Smooth muscle cell (in vitro differentiated cells): ENCODE measurements at regions not wholly inside any gene's neighbourhood (a gene's known extent, or its start where the extent isn't known, plus 50 kb on each side); places are given as distances from the start of the nearest gene placed in this dataset.

Source experiments
- DNase-seq: peaks from one replicate; lab custom pipeline; 2025; ENCODE audit not compliant: unreplicated experiment; lab: John Stamatoyannopoulos, UW
- H2AFZ ChIP-seq: fragments of 200-600 bp; sonication (generic); 2 replicates; pipeline ENCODE4 v1.6.0; 2016; ENCODE audit warnings: antibody characterized with exemption, low read depth, mild to moderate bottlenecking
- H3F3A ChIP-seq: fragments of 200-600 bp; sonication (generic); 2 replicates; pipeline ENCODE4 v1.6.0; 2017; ENCODE audit warnings: antibody characterized with exemption, low read depth
- H3K27ac ChIP-seq: fragments of 200-600 bp; sonication (generic); 2 replicates; pipeline ENCODE4 v1.5.1; 2016; ENCODE audit warnings: low read depth, mild to moderate bottlenecking
- H3K27me3 ChIP-seq: fragments of 200-600 bp; sonication (generic); 2 replicates; pipeline ENCODE4 v1.6.1; 2016; ENCODE audit warnings: low read depth, mild to moderate bottlenecking
- H3K36me3 ChIP-seq: fragments of 200-600 bp; sonication (generic); 2 replicates; pipeline ENCODE4 v1.5.1; 2016; ENCODE audit warnings: low read depth
- H3K4me1 ChIP-seq: fragments of 200-600 bp; sonication (generic); 2 replicates; pipeline ENCODE4 v1.5.1; 2016; ENCODE audit warnings: low read depth
- H3K4me2 ChIP-seq: fragments of 200-600 bp; sonication (generic); 2 replicates; pipeline ENCODE4 v1.6.0; 2016; ENCODE audit warnings: mild to moderate bottlenecking
- H3K4me3 ChIP-seq: fragments of 200-600 bp; sonication (generic); 2 replicates; pipeline ENCODE4 v1.5.1; 2016; ENCODE audit warnings: mild to moderate bottlenecking
- H3K79me2 ChIP-seq: fragments of 200-600 bp; sonication (generic); 2 replicates; pipeline ENCODE4 v1.6.0; 2016; ENCODE audit warnings: low read depth, mild to moderate bottlenecking
- H3K9ac ChIP-seq: fragments of 200-600 bp; sonication (generic); 2 replicates; pipeline ENCODE4 v1.6.0; 2016; ENCODE audit warnings: low read depth
- H3K9me3 ChIP-seq: fragments of 200-600 bp; sonication (generic); replicated peaks from 2 replicates; pipeline ENCODE4 v1.5.1; 2016; ENCODE audit warnings: low read depth
- H4K20me1 ChIP-seq: fragments of 200-600 bp; sonication (generic); 2 replicates; pipeline ENCODE4 v1.6.0; 2016; ENCODE audit warnings: low read depth
- CTCF ChIP-seq: fragments of 200-600 bp; sonication (generic); IDR thresholded peaks from 2 replicates; pipeline ENCODE4 v1.5.1; 2017; ENCODE audit warnings: borderline replicate concordance, mild to moderate bottlenecking, antibody characterized with exemption; ENCODE audit not compliant: insufficient read depth, poor library complexity, severe bottlenecking
- WGBS: methylation state at CpG from one replicate; pipeline ENCODE4 v1.1.7; 2016; ENCODE audit warnings: low lambda C conversion rate; 5-methylcytosine and 5-hydroxymethylcytosine counted together

- Histone ChIP-seq H3K4me2 (no peak overlapping the region), H4K20me1 (no peaks in the 10 kb centered on the region), H3F3A (no peaks in the 10 kb centered on the region), H3K4me1 (no peaks in the 10 kb centered on the region), H3K4me3 (no peak overlapping the region), H3K9ac (no peak overlapping the region), H3K9me3 (no peaks in the 10 kb centered on the region), H3K36me3 (no peaks in the 10 kb centered on the region), H2AFZ (no peak overlapping the region), H3K27me3 (peaks cover 9% of the 10 kb centered on the region), H3K79me2 (no peaks in the 10 kb centered on the region), H3K27ac (no peak overlapping the region)
- DNase-seq: no peak
- TF ChIP-seq CTCF: no peak
- WGBS: 47% methylated on average over 1 of the region's 1 CpG
These were observed 207.0 kb upstream of the SP8 start for GRCh38 chr7:20993693-20994092.

- Histone ChIP-seq H3K79me2 (no peaks in the 10 kb centered on the region), H3K9ac (no peak overlapping the region), H2AFZ (no peak overlapping the region), H3K27me3 (peaks cover 5% of the 10 kb centered on the region), H3K4me1 (no peaks in the 10 kb centered on the region), H3F3A (no peaks in the 10 kb centered on the region), H3K27ac (peak overlapping the region; percentile 66), H3K4me3 (no peak overlapping the region), H3K4me2 (no peak overlapping the region), H3K9me3 (no peaks in the 10 kb centered on the region), H3K36me3 (no peaks in the 10 kb centered on the region), H4K20me1 (no peaks in the 10 kb centered on the region)
- WGBS: 0% methylated on average over 1 of the region's 1 CpG
- no peak for DNase-seq
- no peak for TF ChIP-seq CTCF
These were observed 211.6 kb upstream of the SP8 start for GRCh38 chr7:20998309-20998708.

GRCh38 chr7:21011153-21011552, 224.5 kb upstream of the SP8 start:
- Histone ChIP-seq H2AFZ (no peak overlapping the region), H3K27ac (peak overlapping the region; percentile 72), H3K4me1 (no peaks in the 10 kb centered on the region), H3K27me3 (no peaks in the 10 kb centered on the region), H3K4me3 (no peak overlapping the region), H4K20me1 (no peaks in the 10 kb centered on the region), H3K9ac (no peak overlapping the region), H3K79me2 (no peaks in the 10 kb centered on the region), H3F3A (no peaks in the 10 kb centered on the region), H3K36me3 (no peaks in the 10 kb centered on the region), H3K9me3 (no peaks in the 10 kb centered on the region), H3K4me2 (no peak overlapping the region)
- DNase-seq: no peak
- WGBS: 76% methylated on average over 4 of the region's 4 CpGs
- TF ChIP-seq CTCF: no peak

GRCh38 chr7:21013765-21014539, 227.3 kb upstream of the SP8 start:
- H2AFZ ChIP-seq: no peak overlapping the region
- 82% methylated on average over 3 of the region's 3 CpGs for WGBS
- no peaks in the 10 kb centered on the region for H3K27me3 ChIP-seq
- no peaks in the 10 kb centered on the region for H3F3A ChIP-seq
- TF ChIP-seq CTCF: no peak
- H3K4me1 ChIP-seq: no peaks in the 10 kb centered on the region
- H3K9ac ChIP-seq: no peak overlapping the region
- peak overlapping the region; percentile 5 for H3K27ac ChIP-seq
- H3K9me3 ChIP-seq: no peaks in the 10 kb centered on the region
- H3K4me2 ChIP-seq: no peak overlapping the region
- H3K4me3 ChIP-seq: no peak overlapping the region
- H4K20me1 ChIP-seq: no peaks in the 10 kb centered on the region
- H3K79me2 ChIP-seq: no peaks in the 10 kb centered on the region
- no peaks in the 10 kb centered on the region for H3K36me3 ChIP-seq
- DNase-seq: no peak
